ENCODE measurements at regions not wholly inside any gene's neighbourhood (a gene's known extent, or its start where the extent isn't known, plus 50 kb on each side); places are given as distances from the start of the nearest gene placed in this dataset.

DNA sequence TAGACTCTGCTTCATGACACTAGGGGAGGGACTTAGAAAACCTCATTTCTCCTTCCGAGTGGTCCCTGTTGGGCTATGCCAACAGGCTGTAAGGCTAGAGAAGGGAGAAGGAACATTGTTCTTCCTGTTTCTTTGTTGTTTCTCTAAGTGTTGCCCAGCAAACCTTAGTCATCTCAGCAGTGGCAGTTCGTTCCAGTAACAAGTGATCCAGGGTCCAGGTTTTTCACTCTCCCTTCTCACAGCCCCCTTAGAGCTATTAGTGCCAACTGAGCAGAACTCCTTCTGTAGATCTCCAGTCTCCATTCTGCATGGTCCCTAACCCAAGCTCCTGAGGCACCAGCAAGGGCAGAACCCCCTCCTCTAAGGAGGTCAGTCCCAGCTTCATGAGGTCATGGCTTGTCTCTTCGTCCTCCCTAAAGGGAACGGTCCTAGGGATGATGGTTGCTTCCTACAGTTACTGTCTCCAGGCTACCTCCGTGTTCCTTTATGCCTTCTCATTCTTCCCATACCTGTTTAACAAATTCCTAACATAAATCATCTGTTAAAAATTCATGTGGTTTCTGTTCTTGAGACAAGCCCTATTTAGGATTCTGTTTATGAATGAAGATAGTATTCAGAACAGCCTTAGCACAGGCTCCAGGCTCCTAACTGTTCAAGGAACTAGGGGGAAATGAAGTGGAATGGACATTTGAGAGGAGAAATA, 168.6 kb upstream of the UBASH3B start:
- CTCF ChIA-PET: interaction anchor here (1.0 to 1.1 kb wide), 3 partner anchors 131 to 379 kb away, joined by 3 to 5 read pairs (median 3); no protein-coding TSS in a partner anchor
- Mint-ChIP-seq H3K4me3 (no peak overlapping the region), H3K4me1 (peaks cover 4% of the 10 kb centered on the region; the same call in 1 of the 2 replicates), H3K36me3 (peaks cover 11% of the 10 kb centered on the region), H3K9me3 (peaks cover 24% of the 10 kb centered on the region), H3K27me3 (ENCODE audit: low read depth) (peaks cover 8% of the 10 kb centered on the region), H3K27ac (no peak overlapping the region)
- peak; percentile 98 for TF ChIP-seq PRDM15 (CRISPR knock-in tag; IDR thresholded peaks at IDR 0.05)
- TF ChIP-seq, protein P1, sequence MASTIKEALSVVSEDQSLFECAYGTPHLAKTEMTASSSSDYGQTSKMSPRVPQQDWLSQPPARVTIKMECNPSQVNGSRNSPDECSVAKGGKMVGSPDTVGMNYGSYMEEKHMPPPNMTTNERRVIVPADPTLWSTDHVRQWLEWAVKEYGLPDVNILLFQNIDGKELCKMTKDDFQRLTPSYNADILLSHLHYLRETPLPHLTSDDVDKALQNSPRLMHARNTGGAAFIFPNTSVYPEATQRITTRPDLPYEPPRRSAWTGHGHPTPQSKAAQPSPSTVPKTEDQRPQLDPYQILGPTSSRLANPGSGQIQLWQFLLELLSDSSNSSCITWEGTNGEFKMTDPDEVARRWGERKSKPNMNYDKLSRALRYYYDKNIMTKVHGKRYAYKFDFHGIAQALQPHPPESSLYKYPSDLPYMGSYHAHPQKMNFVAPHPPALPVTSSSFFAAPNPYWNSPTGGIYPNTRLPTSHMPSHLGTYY (CRISPR knock-in tag; IDR thresholded peaks at IDR 0.05): no peak
- DNase-seq (ENCODE audit: low spot score) (peak; percentile 56), ATAC-seq (peak; percentile 81)
- POLR2A ChIA-PET: no interaction called here

- CTCF ChIA-PET: no interaction called here
- no peak for ATAC-seq
- H3K4me3 Mint-ChIP-seq: no peak overlapping the region
- POLR2A ChIA-PET: no interaction called here
- H3K36me3 Mint-ChIP-seq: peaks cover 11% of the 10 kb centered on the region
- no peak for DNase-seq (ENCODE audit: low spot score)
- H3K27me3 Mint-ChIP-seq (ENCODE audit: low read depth): peaks cover 8% of the 10 kb centered on the region
- TF ChIP-seq ZBTB21 (CRISPR knock-in tag; IDR thresholded peaks at IDR 0.05; ENCODE audit: borderline replicate concordance): no peak
- no peak for TF ChIP-seq NFYB (CRISPR knock-in tag; conservative IDR thresholded peaks at IDR 0.05; ENCODE audit: low read depth)
- TF ChIP-seq AR (CRISPR knock-in tag; IDR thresholded peaks at IDR 0.05): no peak
- TF ChIP-seq PRRX2 (CRISPR knock-in tag; IDR thresholded peaks at IDR 0.05): no peak
- no peak for TF ChIP-seq CDX4 (CRISPR knock-in tag; IDR thresholded peaks at IDR 0.05; ENCODE audit: borderline replicate concordance)
- TF ChIP-seq, protein P2, sequence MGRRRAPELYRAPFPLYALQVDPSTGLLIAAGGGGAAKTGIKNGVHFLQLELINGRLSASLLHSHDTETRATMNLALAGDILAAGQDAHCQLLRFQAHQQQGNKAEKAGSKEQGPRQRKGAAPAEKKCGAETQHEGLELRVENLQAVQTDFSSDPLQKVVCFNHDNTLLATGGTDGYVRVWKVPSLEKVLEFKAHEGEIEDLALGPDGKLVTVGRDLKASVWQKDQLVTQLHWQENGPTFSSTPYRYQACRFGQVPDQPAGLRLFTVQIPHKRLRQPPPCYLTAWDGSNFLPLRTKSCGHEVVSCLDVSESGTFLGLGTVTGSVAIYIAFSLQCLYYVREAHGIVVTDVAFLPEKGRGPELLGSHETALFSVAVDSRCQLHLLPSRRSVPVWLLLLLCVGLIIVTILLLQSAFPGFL (CRISPR knock-in tag; IDR thresholded peaks at IDR 0.05; ENCODE audit: borderline replicate concordance): no peak
- TF ChIP-seq, protein P3, sequence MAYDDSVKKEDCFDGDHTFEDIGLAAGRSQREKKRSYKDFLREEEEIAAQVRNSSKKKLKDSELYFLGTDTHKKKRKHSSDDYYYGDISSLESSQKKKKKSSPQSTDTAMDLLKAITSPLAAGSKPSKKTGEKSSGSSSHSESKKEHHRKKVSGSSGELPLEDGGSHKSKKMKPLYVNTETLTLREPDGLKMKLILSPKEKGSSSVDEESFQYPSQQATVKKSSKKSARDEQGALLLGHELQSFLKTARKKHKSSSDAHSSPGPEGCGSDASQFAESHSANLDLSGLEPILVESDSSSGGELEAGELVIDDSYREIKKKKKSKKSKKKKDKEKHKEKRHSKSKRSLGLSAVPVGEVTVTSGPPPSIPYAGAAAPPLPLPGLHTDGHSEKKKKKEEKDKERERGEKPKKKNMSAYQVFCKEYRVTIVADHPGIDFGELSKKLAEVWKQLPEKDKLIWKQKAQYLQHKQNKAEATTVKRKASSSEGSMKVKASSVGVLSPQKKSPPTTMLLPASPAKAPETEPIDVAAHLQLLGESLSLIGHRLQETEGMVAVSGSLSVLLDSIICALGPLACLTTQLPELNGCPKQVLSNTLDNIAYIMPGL (CRISPR knock-in tag; IDR thresholded peaks at IDR 0.05): no peak
- TF ChIP-seq ZNF396 (CRISPR knock-in tag; IDR thresholded peaks at IDR 0.05; ENCODE audit: borderline replicate concordance): no peak
- TF ChIP-seq, protein P4, sequence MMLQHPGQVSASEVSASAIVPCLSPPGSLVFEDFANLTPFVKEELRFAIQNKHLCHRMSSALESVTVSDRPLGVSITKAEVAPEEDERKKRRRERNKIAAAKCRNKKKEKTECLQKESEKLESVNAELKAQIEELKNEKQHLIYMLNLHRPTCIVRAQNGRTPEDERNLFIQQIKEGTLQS (CRISPR knock-in tag; conservative IDR thresholded peaks at IDR 0.05): no peak
- H3K9me3 Mint-ChIP-seq: peaks cover 19% of the 10 kb centered on the region
- H3K27ac Mint-ChIP-seq: no peak overlapping the region
- H3K4me1 Mint-ChIP-seq: no peaks in the 10 kb centered on the region
Observed at GRCh38 chr11:122478986-122479385, 176.5 kb upstream of the UBASH3B start.

All from WTC11 (cell line).